ENCODE measurements at regions not wholly inside any gene's neighbourhood (a gene's known extent, or its start where the extent isn't known, plus 50 kb on each side); places are given as distances from the start of the nearest gene placed in this dataset.

- TF ChIP-seq, protein P1, sequence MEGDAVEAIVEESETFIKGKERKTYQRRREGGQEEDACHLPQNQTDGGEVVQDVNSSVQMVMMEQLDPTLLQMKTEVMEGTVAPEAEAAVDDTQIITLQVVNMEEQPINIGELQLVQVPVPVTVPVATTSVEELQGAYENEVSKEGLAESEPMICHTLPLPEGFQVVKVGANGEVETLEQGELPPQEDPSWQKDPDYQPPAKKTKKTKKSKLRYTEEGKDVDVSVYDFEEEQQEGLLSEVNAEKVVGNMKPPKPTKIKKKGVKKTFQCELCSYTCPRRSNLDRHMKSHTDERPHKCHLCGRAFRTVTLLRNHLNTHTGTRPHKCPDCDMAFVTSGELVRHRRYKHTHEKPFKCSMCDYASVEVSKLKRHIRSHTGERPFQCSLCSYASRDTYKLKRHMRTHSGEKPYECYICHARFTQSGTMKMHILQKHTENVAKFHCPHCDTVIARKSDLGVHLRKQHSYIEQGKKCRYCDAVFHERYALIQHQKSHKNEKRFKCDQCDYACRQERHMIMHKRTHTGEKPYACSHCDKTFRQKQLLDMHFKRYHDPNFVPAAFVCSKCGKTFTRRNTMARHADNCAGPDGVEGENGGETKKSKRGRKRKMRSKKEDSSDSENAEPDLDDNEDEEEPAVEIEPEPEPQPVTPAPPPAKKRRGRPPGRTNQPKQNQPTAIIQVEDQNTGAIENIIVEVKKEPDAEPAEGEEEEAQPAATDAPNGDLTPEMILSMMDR (IDR thresholded peaks at IDR 0.05), result no peak
- TF ChIP-seq POLR2A (IDR thresholded peaks at IDR 0.05), result no peak
Observed at GRCh38 chr22:48517039-48518030, 1310.3 kb downstream of the BRD1 start.

All from esophagus squamous epithelium (tissue), 4 donors.